Kidney (tissue), 13 donors: ENCODE measurements at regions not wholly inside any gene's neighbourhood (a gene's known extent, or its start where the extent isn't known, plus 50 kb on each side); places are given as distances from the start of the nearest gene placed in this dataset.

Experiments used
- DNase-seq, 5 donors: peaks; one replicate each; pipeline ENCODE4 v3.0.0-alpha.2; 2013 to 2020
- FAIRE-seq: peaks from 2 replicates; lab custom pipeline; 2012; peaks lifted over from hg19 to GRCh38; lab: Jason Lieb, UNC
- H3K27ac ChIP-seq, 2 donors: one replicate each; pipeline ENCODE4 v1.7.0; 2013; ENCODE audit warnings: low read depth in 2 of 2, low read length in 2 of 2, inconsistent platforms in 1 of 2
- H3K27me3 ChIP-seq: one replicate; pipeline ENCODE4 v1.7.1; 2013; ENCODE audit warnings: low read length, inconsistent platforms; ENCODE audit not compliant: control insufficient read depth, insufficient read depth
- H3K36me3 ChIP-seq, 3 donors: one replicate each; pipeline versions ENCODE4 v1.7.0 to v1.7.1; 2013; ENCODE audit warnings: low read length in 3 of 3, control low read depth in 1 of 3, inconsistent platforms in 1 of 3; ENCODE audit not compliant: insufficient read depth in 3 of 3, control insufficient read depth in 2 of 3
- H3K4me1 ChIP-seq, 3 donors: one replicate each; pipeline versions ENCODE4 v1.7.0 to v1.7.1; 2013; ENCODE audit warnings: low read length in 3 of 3, inconsistent platforms in 1 of 3, low read depth in 1 of 3; ENCODE audit not compliant: control insufficient read depth in 2 of 3, insufficient read depth in 2 of 3
- H3K4me3 ChIP-seq, 3 donors: one replicate each; pipeline versions ENCODE4 v1.7.0 to v1.8.1; 2013; ENCODE audit warnings: low read length in 3 of 3, control low read depth in 1 of 3, inconsistent platforms in 1 of 3
- H3K9ac ChIP-seq, 3 donors: one replicate each; pipeline versions ENCODE4 v1.7.0 to v1.7.1; 2013; ENCODE audit warnings: low read length in 3 of 3, control low read depth in 1 of 3, inconsistent platforms in 1 of 3
- H3K9me3 ChIP-seq, 3 donors: one replicate each; pipeline versions ENCODE4 v1.7.0 to v1.7.1; 2013; ENCODE audit warnings: low read length in 3 of 3, control low read depth in 1 of 3, inconsistent platforms in 1 of 3; ENCODE audit not compliant: control insufficient read depth in 2 of 3, insufficient read depth in 1 of 3
- intact Hi-C: fragments of 100-400 bp; cut with DNase I; formaldehyde crosslinking; loops from one replicate; pipeline ENCODE4 v1.11.1; 2022
- TF ChIP-seq, protein P1 (sequence below): IDR thresholded peaks from 3 replicates; pipeline ENCODE4 v1.5.1; 2012; ENCODE audit warnings: mild to moderate bottlenecking, moderate library complexity, borderline replicate concordance; ENCODE audit not compliant: insufficient read depth; ENCODE audit errors: extremely low read depth
- donor health status: control.
- donor health status: control.
- donor health status: control.
- donor health status: control.
- donor health status: control.
- donor health status: DM: yes; HTN: yes; CAD: no.
- donor health status: Normal renal cell carcinoma (clear cell type).

DNA sequence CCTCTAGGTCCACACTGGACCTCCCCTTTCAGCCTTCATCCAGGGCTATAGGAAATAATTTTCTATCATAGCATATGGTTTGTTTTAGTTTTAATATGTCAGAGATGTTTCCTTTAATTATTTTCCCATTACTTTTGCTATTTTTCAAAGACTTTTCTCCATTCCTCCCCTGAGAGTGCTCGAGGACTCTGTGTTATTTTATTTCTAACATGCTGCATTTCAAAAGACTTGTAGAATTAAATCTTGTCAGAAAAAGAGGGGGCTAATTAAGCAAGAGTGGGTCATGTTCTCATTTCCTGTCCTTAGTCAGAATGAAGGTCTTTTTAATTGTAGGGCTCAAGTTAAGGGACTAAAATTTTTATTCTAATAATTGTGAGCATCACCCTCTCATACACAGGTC lies 71.6 kb upstream of the CTTNBP2 start:
- DNase-seq, result peak in 2 of 5 donors; percentile 20 to 73
- H3K27me3 ChIP-seq, result no peaks in the 10 kb centered on the region
- H3K36me3 ChIP-seq, result no peaks in the 10 kb centered on the region
- TF ChIP-seq, protein P1, sequence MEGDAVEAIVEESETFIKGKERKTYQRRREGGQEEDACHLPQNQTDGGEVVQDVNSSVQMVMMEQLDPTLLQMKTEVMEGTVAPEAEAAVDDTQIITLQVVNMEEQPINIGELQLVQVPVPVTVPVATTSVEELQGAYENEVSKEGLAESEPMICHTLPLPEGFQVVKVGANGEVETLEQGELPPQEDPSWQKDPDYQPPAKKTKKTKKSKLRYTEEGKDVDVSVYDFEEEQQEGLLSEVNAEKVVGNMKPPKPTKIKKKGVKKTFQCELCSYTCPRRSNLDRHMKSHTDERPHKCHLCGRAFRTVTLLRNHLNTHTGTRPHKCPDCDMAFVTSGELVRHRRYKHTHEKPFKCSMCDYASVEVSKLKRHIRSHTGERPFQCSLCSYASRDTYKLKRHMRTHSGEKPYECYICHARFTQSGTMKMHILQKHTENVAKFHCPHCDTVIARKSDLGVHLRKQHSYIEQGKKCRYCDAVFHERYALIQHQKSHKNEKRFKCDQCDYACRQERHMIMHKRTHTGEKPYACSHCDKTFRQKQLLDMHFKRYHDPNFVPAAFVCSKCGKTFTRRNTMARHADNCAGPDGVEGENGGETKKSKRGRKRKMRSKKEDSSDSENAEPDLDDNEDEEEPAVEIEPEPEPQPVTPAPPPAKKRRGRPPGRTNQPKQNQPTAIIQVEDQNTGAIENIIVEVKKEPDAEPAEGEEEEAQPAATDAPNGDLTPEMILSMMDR, result no peak
- intact Hi-C loops, result no loop called here
- no peak overlapping the region for H3K4me3 ChIP-seq
- no peak overlapping the region for H3K9ac ChIP-seq
- H3K9me3 ChIP-seq, result no peaks in the 10 kb centered on the region
- FAIRE-seq, result no peak
- H3K4me1 ChIP-seq, result peaks cover 0 to 5% (median 0%) of the 10 kb centered on the region in 3 donors
- H3K27ac ChIP-seq, result no peak overlapping the region

DNA sequence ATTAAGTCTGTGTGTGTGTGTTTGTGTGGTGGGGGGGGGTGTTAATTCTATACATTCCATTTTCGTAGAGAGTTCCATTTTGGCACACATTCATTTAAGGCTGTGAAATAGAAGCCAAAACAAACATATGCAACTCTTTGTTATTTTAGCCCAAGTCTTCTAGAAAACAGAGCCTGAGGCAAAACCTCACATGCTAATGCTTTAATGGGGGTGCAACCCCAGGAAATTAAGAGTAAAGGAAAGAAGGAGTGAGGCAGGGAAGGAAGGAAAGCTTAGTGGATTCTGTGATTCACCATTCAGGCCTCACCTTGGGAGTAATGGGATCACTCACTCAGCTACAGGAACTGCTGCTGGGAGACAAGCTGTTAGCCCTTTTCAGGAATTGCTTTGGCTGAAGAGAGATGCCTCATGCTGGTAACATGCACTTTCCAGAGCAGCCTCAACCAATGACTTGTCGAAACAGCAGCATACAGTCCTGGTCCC lies 73.0 kb upstream of the CTTNBP2 start:
- DNase-seq (peak in 2 of 5 donors; percentile 56 to 60), FAIRE-seq (no peak)
- Histone ChIP-seq H3K9ac (no peak overlapping the region), H3K27me3 (no peaks in the 10 kb centered on the region), H3K36me3 (no peaks in the 10 kb centered on the region), H3K4me3 (no peak overlapping the region), H3K4me1 (peaks cover 0 to 5% (median 0%) of the 10 kb centered on the region in 3 donors), H3K9me3 (no peaks in the 10 kb centered on the region), H3K27ac (no peak overlapping the region)
- TF ChIP-seq, protein P1, result no peak
- intact Hi-C loops, result no loop called here

DNA sequence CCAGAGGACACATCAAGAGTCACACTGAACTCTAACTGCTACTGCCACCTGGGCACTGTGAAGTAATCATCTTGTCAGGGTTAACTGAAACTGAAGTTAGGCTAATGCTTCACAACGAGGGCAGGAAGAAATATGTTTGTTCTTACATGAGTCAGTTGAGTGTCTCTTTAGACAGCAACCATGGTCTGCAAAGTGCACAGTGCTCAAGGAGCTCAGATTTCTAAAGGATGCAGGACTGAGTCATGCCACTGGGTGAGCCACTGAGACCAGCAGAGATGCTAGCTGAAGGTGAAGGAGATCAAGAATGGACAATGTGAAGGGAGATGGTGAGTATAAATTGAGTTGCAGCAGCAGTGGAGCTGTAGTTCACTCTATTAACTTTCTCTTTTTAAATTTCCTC lies 76.0 kb upstream of the CTTNBP2 start:
- H3K9me3 ChIP-seq, result peaks cover 0 to 10% (median 0%) of the 10 kb centered on the region in 3 donors
- H3K27ac ChIP-seq, result no peak overlapping the region
- no peaks in the 10 kb centered on the region for H3K27me3 ChIP-seq
- H3K4me1 ChIP-seq, result peaks cover 0 to 5% (median 0%) of the 10 kb centered on the region in 3 donors
- TF ChIP-seq, protein P1, result no peak
- DNase-seq (no peak), FAIRE-seq (no peak)
- no peak overlapping the region for H3K4me3 ChIP-seq
- H3K9ac ChIP-seq, result no peak overlapping the region
- intact Hi-C loops, result no loop called here
- H3K36me3 ChIP-seq, result no peaks in the 10 kb centered on the region
